Renal cortical epithelial cell (primary cell): ENCODE measurements at regions not wholly inside any gene's neighbourhood (a gene's known extent, or its start where the extent isn't known, plus 50 kb on each side); places are given as distances from the start of the nearest gene placed in this dataset.
"Not testable (repeated sequence)": the region's sequence is repeated elsewhere in the genome, so short reads cannot be mapped to it uniquely, and the experiment has no call there.

Source experiments
- DNase-seq: peaks from one replicate; pipeline ENCODE4 v3.0.0-alpha.2; 2011; ENCODE audit warnings: low read depth

- DNase-seq: no peak
Measured at GRCh38 chr22:47535681-47536080, 773.2 kb downstream of the TBC1D22A start.

- no peak for DNase-seq
Measured at GRCh38 chr22:47534804-47535410, 772.5 kb downstream of the TBC1D22A start.

- DNase-seq: no peak
Measured at GRCh38 chr22:47533961-47534803, 771.7 kb downstream of the TBC1D22A start.

- no peak for DNase-seq
Measured at GRCh38 chr22:47517062-47517461, 754.6 kb downstream of the TBC1D22A start.

- no peak for DNase-seq
Measured at GRCh38 chr22:47515384-47516125, 753.1 kb downstream of the TBC1D22A start.

- DNase-seq: no peak
Measured at GRCh38 chr22:47512617-47513016, 750.2 kb downstream of the TBC1D22A start.

GRCh38 chr22:47504962-47505361, 742.5 kb downstream of the TBC1D22A start:
- DNase-seq: no peak

- DNase-seq: no peak
Measured at GRCh38 chr22:47498969-47499495, 736.6 kb downstream of the TBC1D22A start.

GRCh38 chr22:47497666-47498065, 735.2 kb downstream of the TBC1D22A start:
- no peak for DNase-seq

GRCh38 chr22:47495110-47495509, 732.7 kb downstream of the TBC1D22A start:
- DNase-seq: no peak

GRCh38 chr22:47488131-47488530, 725.7 kb downstream of the TBC1D22A start:
- not testable (repeated sequence) for DNase-seq

GRCh38 chr22:47486569-47487312, 724.3 kb downstream of the TBC1D22A start:
- no peak for DNase-seq

- DNase-seq: no peak
Measured at GRCh38 chr22:47484960-47485569, 722.6 kb downstream of the TBC1D22A start.

GRCh38 chr22:47476231-47476630, 713.8 kb downstream of the TBC1D22A start:
- DNase-seq: no peak

GRCh38 chr22:47474895-47475294, 712.4 kb downstream of the TBC1D22A start:
- no peak for DNase-seq

- no peak for DNase-seq
Measured at GRCh38 chr22:47474464-47474863, 712.0 kb downstream of the TBC1D22A start.

- DNase-seq: no peak
Measured at GRCh38 chr22:47472636-47473035, 710.2 kb downstream of the TBC1D22A start.

- no peak for DNase-seq
Measured at GRCh38 chr22:47471406-47471805, 709.0 kb downstream of the TBC1D22A start.

- no peak for DNase-seq
Measured at GRCh38 chr22:47465809-47466208, 703.4 kb downstream of the TBC1D22A start.

- no peak for DNase-seq
Measured at GRCh38 chr22:47465222-47465621, 702.8 kb downstream of the TBC1D22A start.

GRCh38 chr22:47463220-47463619, 700.8 kb downstream of the TBC1D22A start:
- no peak for DNase-seq
